ENCODE measurements at regions not wholly inside any gene's neighbourhood (a gene's known extent, or its start where the extent isn't known, plus 50 kb on each side); places are given as distances from the start of the nearest gene placed in this dataset.

- no peaks in the 10 kb centered on the region for H3K36me3 ChIP-seq (ENCODE audit: control insufficient read depth, insufficient read depth, low read length)
- H3K4me3 ChIP-seq (ENCODE audit: low read depth, low read length): no peak overlapping the region
- no peaks in the 10 kb centered on the region for H3K27me3 ChIP-seq (ENCODE audit: control insufficient read depth, insufficient read depth, low read length)
- CTCF ChIA-PET: no interaction called here
- no peak for TF ChIP-seq CTCF (IDR thresholded peaks at IDR 0.05; ENCODE audit: insufficient read depth, low read depth, low read length)
- POLR2A ChIA-PET: no interaction called here
- no peak for DNase-seq (ENCODE audit: low read depth)
Observed at GRCh38 chr16:13542284-13542683, 377.7 kb upstream of the ERCC4 start.

- no peak for TF ChIP-seq CTCF (IDR thresholded peaks at IDR 0.05; ENCODE audit: insufficient read depth, low read depth, low read length)
- ChIA-PET POLR2A (no interaction called here), CTCF (no interaction called here)
- H3K4me3 ChIP-seq (ENCODE audit: low read depth, low read length): no peak overlapping the region
- H3K36me3 ChIP-seq (ENCODE audit: control insufficient read depth, insufficient read depth, low read length): no peaks in the 10 kb centered on the region
- H3K27me3 ChIP-seq (ENCODE audit: control insufficient read depth, insufficient read depth, low read length): no peaks in the 10 kb centered on the region
- DNase-seq (ENCODE audit: low read depth): no peak
Observed at GRCh38 chr16:13543850-13544249, 376.1 kb upstream of the ERCC4 start.

GRCh38 chr16:13545271-13545670, 374.7 kb upstream of the ERCC4 start:
- no peak for DNase-seq (ENCODE audit: low read depth)
- Histone ChIP-seq H3K36me3 (ENCODE audit: control insufficient read depth, insufficient read depth, low read length) (no peaks in the 10 kb centered on the region), H3K4me3 (ENCODE audit: low read depth, low read length) (no peak overlapping the region), H3K27me3 (ENCODE audit: control insufficient read depth, insufficient read depth, low read length) (no peaks in the 10 kb centered on the region)
- ChIA-PET CTCF (no interaction called here), POLR2A (no interaction called here)
- TF ChIP-seq CTCF (IDR thresholded peaks at IDR 0.05; ENCODE audit: insufficient read depth, low read depth, low read length): no peak

GRCh38 chr16:13550254-13550653, 369.7 kb upstream of the ERCC4 start:
- Histone ChIP-seq H3K4me3 (ENCODE audit: low read depth, low read length) (no peak overlapping the region), H3K36me3 (ENCODE audit: control insufficient read depth, insufficient read depth, low read length) (no peaks in the 10 kb centered on the region), H3K27me3 (ENCODE audit: control insufficient read depth, insufficient read depth, low read length) (no peaks in the 10 kb centered on the region)
- no peak for TF ChIP-seq CTCF (IDR thresholded peaks at IDR 0.05; ENCODE audit: insufficient read depth, low read depth, low read length)
- ChIA-PET CTCF (no interaction called here), POLR2A (no interaction called here)
- no peak for DNase-seq (ENCODE audit: low read depth)

- CTCF ChIA-PET: no interaction called here
- Histone ChIP-seq H3K36me3 (ENCODE audit: control insufficient read depth, insufficient read depth, low read length) (no peaks in the 10 kb centered on the region), H3K4me3 (ENCODE audit: low read depth, low read length) (no peak overlapping the region), H3K27me3 (ENCODE audit: control insufficient read depth, insufficient read depth, low read length) (no peaks in the 10 kb centered on the region)
- POLR2A ChIA-PET: no interaction called here
- no peak for DNase-seq (ENCODE audit: low read depth)
- TF ChIP-seq CTCF (IDR thresholded peaks at IDR 0.05; ENCODE audit: insufficient read depth, low read depth, low read length): no peak
Observed at GRCh38 chr16:13552062-13552959, 367.6 kb upstream of the ERCC4 start.
